Panc1 (cell line): ENCODE measurements at regions not wholly inside any gene's neighbourhood (a gene's known extent, or its start where the extent isn't known, plus 50 kb on each side); places are given as distances from the start of the nearest gene placed in this dataset.

ENCODE experiments used
- ATAC-seq: fragments of 200-7000 bp; cut with Tn5 transposase; 2 replicates; pipeline ENCODE4 v1.9.1; 2020; ENCODE audit warnings: mild to moderate bottlenecking, moderate library complexity
- BruUV-seq: library from RNA; stranded (reverse); fragments of 400-500 nt; replicated peaks from 2 replicates; lab custom pipeline; 2021; lab: Mats Ljungman, UMichigan
- CTCF ChIA-PET: fragments of 300-600 bp; sonication (Branson Sonifier 250); formaldehyde crosslinking; loops from one replicate; lab custom pipeline; 2022; ENCODE audit warnings: antibody characterized with exemption; lab: Charles Lee
- POLR2A ChIA-PET: fragments of 300-600 bp; sonication (Branson Sonifier 250); formaldehyde crosslinking; loops from one replicate; lab custom pipeline; 2022; ENCODE audit warnings: antibody characterized with exemption; lab: Charles Lee
- DNase-seq: peaks from one replicate; pipeline ENCODE4 v3.0.0-alpha.2; 2010; ENCODE audit warnings: low read depth, low spot score
- H3K27ac ChIP-seq: 2 replicates; pipeline ENCODE4 v1.5.1; 2011; ENCODE audit warnings: mild to moderate bottlenecking, low read length, inconsistent platforms
- H3K27me3 ChIP-seq: fragments of 200-500 bp; sonication (Bioruptor generic); 2 replicates; pipeline ENCODE4 v1.6.0; 2014; ENCODE audit warnings: low read length, inconsistent platforms; ENCODE audit not compliant: control insufficient read depth, insufficient read depth
- H3K36me3 ChIP-seq: fragments of 200-500 bp; sonication (Bioruptor generic); 2 replicates; pipeline ENCODE4 v1.5.1; 2014; ENCODE audit warnings: inconsistent platforms, mild to moderate bottlenecking, low read length, moderate library complexity; ENCODE audit not compliant: control insufficient read depth, insufficient read depth
- H3K4me1 ChIP-seq: 2 replicates; pipeline ENCODE4 v1.5.1; 2011; ENCODE audit warnings: inconsistent platforms, mild to moderate bottlenecking, low read length, moderate library complexity; ENCODE audit not compliant: control insufficient read depth, insufficient read depth
- H3K4me3 ChIP-seq, 2 experiments: 2 replicates each; pipeline ENCODE4 v1.5.1; 2011 to 2012; ENCODE audit warnings: low read depth in 2 of 2, low read length in 2 of 2, mild to moderate bottlenecking in 2 of 2, inconsistent platforms in 1 of 2, moderate library complexity in 1 of 2
- H3K9me3 ChIP-seq: fragments of 200-500 bp; sonication (Bioruptor generic); 2 replicates; pipeline ENCODE4 v1.5.1; 2014; ENCODE audit warnings: low read depth, mild to moderate bottlenecking, inconsistent platforms, low read length, moderate library complexity; ENCODE audit not compliant: control insufficient read depth, insufficient read depth
- POLR2AphosphoS5 ChIP-seq: IDR thresholded peaks from 2 replicates; pipeline ENCODE4 v1.6.1; 2012; ENCODE audit warnings: mild to moderate bottlenecking, low read depth, low read length, moderate library complexity
- SIN3A ChIP-seq: IDR thresholded peaks from 2 replicates; pipeline ENCODE4 v1.6.1; 2012; ENCODE audit warnings: low read depth, mild to moderate bottlenecking, low read length, moderate library complexity, borderline replicate concordance; ENCODE audit not compliant: insufficient read depth
- TCF7L2 ChIP-seq: IDR thresholded peaks from 2 replicates; pipeline ENCODE4 v1.6.1; 2011; ENCODE audit warnings: mild to moderate bottlenecking, low read depth, low read length, inconsistent platforms
- in situ Hi-C: cut with HindIII; loops from 2 replicates; pipeline ENCODE4 v1.10.0; 2016; ENCODE audit warnings: low sequenced_read_pairs, low pct_unique_long_range_greater_than_20kb
- intact Hi-C: fragments of 100-400 bp; cut with micrococcal nuclease; formaldehyde crosslinking; loops from one replicate; pipeline ENCODE4 v1.10.0; 2022; ENCODE audit not compliant: unreplicated experiment
- TF ChIP-seq, protein P1 (sequence below): fragments of 450-650 bp; IDR thresholded peaks from 2 replicates; pipeline ENCODE4 v1.5.1; 2017; ENCODE audit warnings: mild to moderate bottlenecking
- TF ChIP-seq, protein P2 (sequence below), 2 experiments: IDR thresholded peaks; 2 replicates each; pipeline ENCODE4 v1.6.1; 2011 to 2012; ENCODE audit warnings: low read depth in 2 of 2, control low read depth in 1 of 2, low read length in 1 of 2, mild to moderate bottlenecking in 1 of 2, moderate library complexity in 1 of 2; ENCODE audit not compliant: insufficient read depth in 1 of 2

DNA sequence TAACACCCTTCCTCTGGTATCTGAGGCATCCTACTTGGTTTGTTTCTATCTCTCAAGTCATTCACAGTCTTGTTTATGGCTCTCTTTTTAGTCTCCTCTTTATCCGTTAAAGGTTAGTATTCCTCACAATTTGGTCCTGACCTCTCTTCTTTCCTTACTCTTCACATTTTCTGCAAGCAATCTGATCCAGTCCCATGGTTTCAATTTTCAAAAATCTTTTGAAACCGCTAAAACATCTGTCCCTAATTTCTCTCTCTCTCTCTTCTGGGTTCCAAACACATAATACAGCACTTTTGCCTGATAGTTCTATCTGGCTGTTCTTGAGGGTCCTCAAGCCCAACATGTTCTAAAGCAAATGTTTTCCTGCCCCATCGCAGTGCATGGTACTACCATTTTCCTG is 149.0 kb downstream of the SERPINI1 start:
- TF ChIP-seq POLR2AphosphoS5 (no peak), TCF7L2 (no peak), SIN3A (no peak)
- TF ChIP-seq, protein P1, sequence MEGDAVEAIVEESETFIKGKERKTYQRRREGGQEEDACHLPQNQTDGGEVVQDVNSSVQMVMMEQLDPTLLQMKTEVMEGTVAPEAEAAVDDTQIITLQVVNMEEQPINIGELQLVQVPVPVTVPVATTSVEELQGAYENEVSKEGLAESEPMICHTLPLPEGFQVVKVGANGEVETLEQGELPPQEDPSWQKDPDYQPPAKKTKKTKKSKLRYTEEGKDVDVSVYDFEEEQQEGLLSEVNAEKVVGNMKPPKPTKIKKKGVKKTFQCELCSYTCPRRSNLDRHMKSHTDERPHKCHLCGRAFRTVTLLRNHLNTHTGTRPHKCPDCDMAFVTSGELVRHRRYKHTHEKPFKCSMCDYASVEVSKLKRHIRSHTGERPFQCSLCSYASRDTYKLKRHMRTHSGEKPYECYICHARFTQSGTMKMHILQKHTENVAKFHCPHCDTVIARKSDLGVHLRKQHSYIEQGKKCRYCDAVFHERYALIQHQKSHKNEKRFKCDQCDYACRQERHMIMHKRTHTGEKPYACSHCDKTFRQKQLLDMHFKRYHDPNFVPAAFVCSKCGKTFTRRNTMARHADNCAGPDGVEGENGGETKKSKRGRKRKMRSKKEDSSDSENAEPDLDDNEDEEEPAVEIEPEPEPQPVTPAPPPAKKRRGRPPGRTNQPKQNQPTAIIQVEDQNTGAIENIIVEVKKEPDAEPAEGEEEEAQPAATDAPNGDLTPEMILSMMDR: no peak
- TF ChIP-seq, protein P2, sequence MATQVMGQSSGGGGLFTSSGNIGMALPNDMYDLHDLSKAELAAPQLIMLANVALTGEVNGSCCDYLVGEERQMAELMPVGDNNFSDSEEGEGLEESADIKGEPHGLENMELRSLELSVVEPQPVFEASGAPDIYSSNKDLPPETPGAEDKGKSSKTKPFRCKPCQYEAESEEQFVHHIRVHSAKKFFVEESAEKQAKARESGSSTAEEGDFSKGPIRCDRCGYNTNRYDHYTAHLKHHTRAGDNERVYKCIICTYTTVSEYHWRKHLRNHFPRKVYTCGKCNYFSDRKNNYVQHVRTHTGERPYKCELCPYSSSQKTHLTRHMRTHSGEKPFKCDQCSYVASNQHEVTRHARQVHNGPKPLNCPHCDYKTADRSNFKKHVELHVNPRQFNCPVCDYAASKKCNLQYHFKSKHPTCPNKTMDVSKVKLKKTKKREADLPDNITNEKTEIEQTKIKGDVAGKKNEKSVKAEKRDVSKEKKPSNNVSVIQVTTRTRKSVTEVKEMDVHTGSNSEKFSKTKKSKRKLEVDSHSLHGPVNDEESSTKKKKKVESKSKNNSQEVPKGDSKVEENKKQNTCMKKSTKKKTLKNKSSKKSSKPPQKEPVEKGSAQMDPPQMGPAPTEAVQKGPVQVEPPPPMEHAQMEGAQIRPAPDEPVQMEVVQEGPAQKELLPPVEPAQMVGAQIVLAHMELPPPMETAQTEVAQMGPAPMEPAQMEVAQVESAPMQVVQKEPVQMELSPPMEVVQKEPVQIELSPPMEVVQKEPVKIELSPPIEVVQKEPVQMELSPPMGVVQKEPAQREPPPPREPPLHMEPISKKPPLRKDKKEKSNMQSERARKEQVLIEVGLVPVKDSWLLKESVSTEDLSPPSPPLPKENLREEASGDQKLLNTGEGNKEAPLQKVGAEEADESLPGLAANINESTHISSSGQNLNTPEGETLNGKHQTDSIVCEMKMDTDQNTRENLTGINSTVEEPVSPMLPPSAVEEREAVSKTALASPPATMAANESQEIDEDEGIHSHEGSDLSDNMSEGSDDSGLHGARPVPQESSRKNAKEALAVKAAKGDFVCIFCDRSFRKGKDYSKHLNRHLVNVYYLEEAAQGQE (IDR thresholded peaks at IDR 0.05; ENCODE audit: insufficient read depth in 1 of 2, low read depth in 2 of 2, low read length in 1 of 2): no peak
- in situ Hi-C loops (no loop called here), intact Hi-C loops (no loop called here)
- Histone ChIP-seq H3K36me3 (no peaks in the 10 kb centered on the region), H3K27ac (no peak overlapping the region), H3K4me1 (no peaks in the 10 kb centered on the region; the same call in 1 of the 2 replicates), H3K9me3 (no peaks in the 10 kb centered on the region), H3K4me3 (no peak overlapping the region), H3K27me3 (peaks cover 5% of the 10 kb centered on the region; the same call in 1 of the 2 replicates)
- ATAC-seq: no peak
- no TSS peak for BruUV-seq
- CTCF ChIA-PET: no interaction called here
- POLR2A ChIA-PET: no interaction called here
- no peak for DNase-seq

DNA sequence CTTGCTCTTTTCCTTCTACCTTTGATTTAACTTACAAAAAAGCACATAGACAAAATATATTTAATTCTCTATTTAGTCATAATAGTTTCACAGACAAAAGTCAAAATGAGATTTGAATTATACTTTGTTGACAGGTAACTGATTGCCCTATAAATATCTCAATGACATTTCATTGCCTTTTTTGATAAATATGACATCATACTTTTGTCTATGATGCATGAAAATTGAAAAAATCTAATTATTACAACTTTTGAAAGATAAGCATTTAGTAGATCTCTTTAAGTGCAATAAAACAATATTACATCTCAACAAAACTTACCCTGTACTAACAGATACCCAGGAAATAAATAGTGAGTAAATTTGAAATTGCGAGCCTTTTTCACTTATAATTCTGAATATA is 147.9 kb downstream of the SERPINI1 start:
- in situ Hi-C loops: no loop called here
- Histone ChIP-seq H3K27me3 (peaks cover 5% of the 10 kb centered on the region; the same call in 1 of the 2 replicates), H3K4me1 (no peaks in the 10 kb centered on the region; the same call in 1 of the 2 replicates), H3K36me3 (no peaks in the 10 kb centered on the region), H3K4me3 (no peak overlapping the region), H3K27ac (no peak overlapping the region), H3K9me3 (no peaks in the 10 kb centered on the region)
- BruUV-seq: no TSS peak
- POLR2A ChIA-PET: no interaction called here
- ATAC-seq: no peak
- no peak for DNase-seq
- CTCF ChIA-PET: no interaction called here
- intact Hi-C loops: loop anchor here (2.0 kb wide), 1 partner anchor 503 kb away; the partner anchor contains the start of gene ZBBX
- TF ChIP-seq TCF7L2 (no peak), POLR2AphosphoS5 (no peak), SIN3A (no peak)
- TF ChIP-seq, protein P2 (IDR thresholded peaks at IDR 0.05; ENCODE audit: insufficient read depth in 1 of 2, low read depth in 2 of 2, low read length in 1 of 2): no peak
- TF ChIP-seq, protein P1: no peak
